Calu3 (cell line): ENCODE measurements at regions not wholly inside any gene's neighbourhood (a gene's known extent, or its start where the extent isn't known, plus 50 kb on each side); places are given as distances from the start of the nearest gene placed in this dataset.

Experiments
- BruUV-seq: library from RNA; stranded (reverse); fragments of 400-500 nt; replicated peaks from 2 replicates; lab custom pipeline; 2021; lab: Mats Ljungman, UMichigan
- CTCF ChIA-PET: fragments of 300-600 bp; sonication (Branson Sonifier 250); formaldehyde crosslinking; loops from one replicate; lab custom pipeline; 2022; ENCODE audit warnings: antibody characterized with exemption; lab: Charles Lee
- DNase-seq: peaks from one replicate; pipeline ENCODE4 v3.0.0; 2022
- H3K27ac Mint-ChIP-seq: one replicate; pipeline ENCODE4 v1.8.0; 2022; ENCODE audit warnings: mixed read lengths; ENCODE audit not compliant: unreplicated experiment
- H3K27me3 Mint-ChIP-seq: one replicate; pipeline ENCODE4 v1.8.0; 2022; ENCODE audit warnings: mixed read lengths; ENCODE audit not compliant: unreplicated experiment
- H3K36me3 Mint-ChIP-seq: one replicate; pipeline ENCODE4 v1.8.0; 2022; ENCODE audit warnings: mild to moderate bottlenecking, moderate library complexity, mixed read lengths; ENCODE audit not compliant: insufficient read depth, unreplicated experiment
- H3K4me1 Mint-ChIP-seq: one replicate; pipeline ENCODE4 v1.8.0; 2022; ENCODE audit warnings: mild to moderate bottlenecking, low read depth, mixed read lengths; ENCODE audit not compliant: unreplicated experiment
- H3K4me3 Mint-ChIP-seq: one replicate; pipeline ENCODE4 v1.8.0; 2022; ENCODE audit warnings: mild to moderate bottlenecking, low read depth, moderate library complexity, mixed read lengths; ENCODE audit not compliant: unreplicated experiment
- H3K9me3 Mint-ChIP-seq: one replicate; pipeline ENCODE4 v1.8.0; 2022; ENCODE audit warnings: low read depth, mixed read lengths; ENCODE audit not compliant: unreplicated experiment
- CTCF ChIP-seq: fragments of 200-600 bp; IDR thresholded peaks from one replicate; pipeline ENCODE4 v1.8.0; 2022; ENCODE audit warnings: antibody characterized with exemption; ENCODE audit not compliant: unreplicated experiment
- intact Hi-C: fragments of 100-400 bp; cut with micrococcal nuclease; formaldehyde crosslinking; loops from one replicate; pipeline ENCODE4 v1.10.0; 2022; ENCODE audit not compliant: unreplicated experiment

- CTCF ChIA-PET: no interaction called here
- H3K36me3 Mint-ChIP-seq: peaks cover 8% of the 10 kb centered on the region
- peaks cover 48% of the 10 kb centered on the region for H3K4me1 Mint-ChIP-seq
- intact Hi-C loops: loop anchor here (1.0 kb wide), 1 partner anchor 16 kb away; no protein-coding TSS in a partner anchor
- no peak for TF ChIP-seq CTCF
- no TSS peak for BruUV-seq
- H3K9me3 Mint-ChIP-seq: no peaks in the 10 kb centered on the region
- no peak for DNase-seq
- no peak overlapping the region for H3K27ac Mint-ChIP-seq
- H3K4me3 Mint-ChIP-seq: no peak overlapping the region
- H3K27me3 Mint-ChIP-seq: no peaks in the 10 kb centered on the region
Observed at GRCh38 chr10:35765996-35766395, 123.9 kb upstream of the FZD8 start.

GRCh38 chr10:35765066-35765527, 123.0 kb upstream of the FZD8 start:
- DNase-seq: peak; percentile 54
- Mint-ChIP-seq H3K4me1 (peaks cover 39% of the 10 kb centered on the region), H3K27ac (peak overlapping the region; percentile 77), H3K9me3 (no peaks in the 10 kb centered on the region), H3K4me3 (peak overlapping the region; percentile 74), H3K27me3 (no peaks in the 10 kb centered on the region), H3K36me3 (peaks cover 8% of the 10 kb centered on the region)
- intact Hi-C loops: no loop called here
- BruUV-seq: no TSS peak
- CTCF ChIA-PET: interaction anchor here (0.6 kb wide), 1 partner anchor 13 kb away, joined by 4 read pairs; no protein-coding TSS in a partner anchor
- TF ChIP-seq CTCF: no peak

GRCh38 chr10:35762311-35763030, 120.4 kb upstream of the FZD8 start:
- Mint-ChIP-seq H3K27me3 (no peaks in the 10 kb centered on the region), H3K27ac (no peak overlapping the region), H3K9me3 (peaks cover 6% of the 10 kb centered on the region), H3K36me3 (peaks cover 8% of the 10 kb centered on the region), H3K4me1 (peaks cover 19% of the 10 kb centered on the region), H3K4me3 (no peak overlapping the region)
- BruUV-seq: no TSS peak
- DNase-seq: no peak
- CTCF ChIA-PET: no interaction called here
- intact Hi-C loops: no loop called here
- no peak for TF ChIP-seq CTCF

- no peak for DNase-seq
- Mint-ChIP-seq H3K9me3 (peaks cover 6% of the 10 kb centered on the region), H3K36me3 (no peaks in the 10 kb centered on the region), H3K4me3 (no peak overlapping the region), H3K27me3 (no peaks in the 10 kb centered on the region), H3K4me1 (no peaks in the 10 kb centered on the region), H3K27ac (no peak overlapping the region)
- CTCF ChIA-PET: no interaction called here
- TF ChIP-seq CTCF: no peak
- no TSS peak for BruUV-seq
- intact Hi-C loops: no loop called here
Observed at GRCh38 chr10:35758076-35758475, 116.0 kb upstream of the FZD8 start.
